Ectodermal cell (in vitro differentiated cells): ENCODE measurements at regions not wholly inside any gene's neighbourhood (a gene's known extent, or its start where the extent isn't known, plus 50 kb on each side); places are given as distances from the start of the nearest gene placed in this dataset.
"Not testable (repeated sequence)": the region's sequence is repeated elsewhere in the genome, so short reads cannot be mapped to it uniquely, and the experiment has no call there.

Experiments used
- H3K27ac ChIP-seq: 2 replicates; pipeline ENCODE4 v1.7.0; 2013; ENCODE audit warnings: mild to moderate bottlenecking, low read depth, low read length; ENCODE audit not compliant: insufficient read depth, poor library complexity, severe bottlenecking
- H3K27me3 ChIP-seq: 2 replicates; pipeline ENCODE4 v1.7.0; 2013; ENCODE audit warnings: mild to moderate bottlenecking, low read length; ENCODE audit not compliant: insufficient read depth, control insufficient read depth, poor library complexity, severe bottlenecking
- H3K36me3 ChIP-seq: one replicate; pipeline ENCODE4 v1.7.0; 2013; ENCODE audit warnings: low read length; ENCODE audit not compliant: control insufficient read depth, insufficient read depth
- H3K4me1 ChIP-seq: one replicate; pipeline ENCODE4 v1.7.0; 2013; ENCODE audit warnings: low read length; ENCODE audit not compliant: control insufficient read depth, insufficient read depth
- H3K4me3 ChIP-seq: 2 replicates; pipeline ENCODE4 v1.7.0; 2013; ENCODE audit warnings: low read depth, low read length, control low read depth; ENCODE audit not compliant: insufficient read depth
- H3K9me3 ChIP-seq: 2 replicates; pipeline ENCODE4 v1.7.0; 2013; ENCODE audit warnings: mild to moderate bottlenecking, low read length, moderate library complexity; ENCODE audit not compliant: control insufficient read depth
- WGBS, 2 experiments: methylation state at CpG; one replicate each; pipeline ENCODE4 v1.1.7; 2013; ENCODE audit warnings: missing lambda C conversion rate in 2 of 2; 5-methylcytosine and 5-hydroxymethylcytosine counted together

GRCh38 chr14:104264495-104265265 is 126.3 kb downstream of the KIF26A start:
- no peak overlapping the region for H3K4me3 ChIP-seq
- no peaks in the 10 kb centered on the region for H3K9me3 ChIP-seq
- 88 to 91% methylated on average over 20 of the region's 20 CpGs for WGBS, 2 experiments
- no peak overlapping the region for H3K27ac ChIP-seq
- H3K27me3 ChIP-seq, result no peaks in the 10 kb centered on the region
- H3K4me1 ChIP-seq, result no peaks in the 10 kb centered on the region
- no peaks in the 10 kb centered on the region for H3K36me3 ChIP-seq

GRCh38 chr14:104265918-104266630 is 127.7 kb downstream of the KIF26A start:
- no peak overlapping the region for H3K27ac ChIP-seq
- WGBS, 2 experiments, result 91 to 92% methylated on average over 21 of the region's 21 CpGs

GRCh38 chr14:104266631-104267575 is 128.5 kb downstream of the KIF26A start:
- H3K36me3 ChIP-seq, result no peaks in the 10 kb centered on the region
- no peak overlapping the region for H3K4me3 ChIP-seq
- no peaks in the 10 kb centered on the region for H3K4me1 ChIP-seq
- no peak overlapping the region for H3K27ac ChIP-seq
- no peaks in the 10 kb centered on the region for H3K27me3 ChIP-seq
- H3K9me3 ChIP-seq, result no peaks in the 10 kb centered on the region
- WGBS, 2 experiments, result 90 to 91% methylated on average over 29 of the region's 29 CpGs

More at GRCh38 chr14:104265918-104266630, 127.7 kb downstream of the KIF26A start:
- Histone ChIP-seq H3K9me3 (no peaks in the 10 kb centered on the region), H3K27me3 (no peaks in the 10 kb centered on the region), H3K36me3 (no peaks in the 10 kb centered on the region), H3K4me3 (no peak overlapping the region), H3K4me1 (no peaks in the 10 kb centered on the region)

- no peaks in the 10 kb centered on the region for H3K4me1 ChIP-seq
- no peaks in the 10 kb centered on the region for H3K9me3 ChIP-seq
- WGBS, 2 experiments, result 85 to 86% methylated on average over 18 of the region's 18 CpGs
- no peaks in the 10 kb centered on the region for H3K27me3 ChIP-seq
- no peaks in the 10 kb centered on the region for H3K36me3 ChIP-seq
- H3K27ac ChIP-seq, result no peak overlapping the region
- H3K4me3 ChIP-seq, result no peak overlapping the region
Measured at GRCh38 chr14:104267895-104268294, 129.5 kb downstream of the KIF26A start.

GRCh38 chr14:104268295-104268694 is 129.9 kb downstream of the KIF26A start:
- no peaks in the 10 kb centered on the region for H3K9me3 ChIP-seq
- no peaks in the 10 kb centered on the region for H3K36me3 ChIP-seq
- no peak overlapping the region for H3K4me3 ChIP-seq
- H3K27me3 ChIP-seq, result no peaks in the 10 kb centered on the region
- WGBS, 2 experiments, result 94 to 100% methylated on average over 5 to 6 of the region's 7 CpGs
- H3K27ac ChIP-seq, result no peak overlapping the region
- H3K4me1 ChIP-seq, result no peaks in the 10 kb centered on the region

GRCh38 chr14:104268725-104269436 is 130.5 kb downstream of the KIF26A start:
- no peaks in the 10 kb centered on the region for H3K27me3 ChIP-seq
- H3K9me3 ChIP-seq, result no peaks in the 10 kb centered on the region
- 88 to 91% methylated on average over 25 of the region's 25 CpGs for WGBS, 2 experiments
- H3K36me3 ChIP-seq, result no peaks in the 10 kb centered on the region
- no peaks in the 10 kb centered on the region for H3K4me1 ChIP-seq
- no peak overlapping the region for H3K27ac ChIP-seq
- no peak overlapping the region for H3K4me3 ChIP-seq

GRCh38 chr14:104269511-104270241 is 131.3 kb downstream of the KIF26A start:
- H3K36me3 ChIP-seq, H3K27ac ChIP-seq, H3K27me3 ChIP-seq, H3K9me3 ChIP-seq, H3K4me3 ChIP-seq, H3K4me1 ChIP-seq: not testable (repeated sequence)
- WGBS, 2 experiments, result 88 to 90% methylated on average over 30 to 33 of the region's 34 CpGs

GRCh38 chr14:104271391-104271790 is 133.0 kb downstream of the KIF26A start:
- no peaks in the 10 kb centered on the region for H3K27me3 ChIP-seq
- WGBS, 2 experiments, result 83 to 85% methylated on average over 1 of the region's 1 CpG
- no peak overlapping the region for H3K4me3 ChIP-seq
- no peaks in the 10 kb centered on the region for H3K4me1 ChIP-seq
- no peaks in the 10 kb centered on the region for H3K9me3 ChIP-seq
- no peaks in the 10 kb centered on the region for H3K36me3 ChIP-seq
- H3K27ac ChIP-seq, result no peak overlapping the region

- H3K27ac ChIP-seq, result no peak overlapping the region
- no peaks in the 10 kb centered on the region for H3K27me3 ChIP-seq
- H3K36me3 ChIP-seq, result no peaks in the 10 kb centered on the region
- WGBS, 2 experiments, result 95% methylated on average over 9 of the region's 9 CpGs
- no peaks in the 10 kb centered on the region for H3K9me3 ChIP-seq
- H3K4me3 ChIP-seq, result no peak overlapping the region
- no peaks in the 10 kb centered on the region for H3K4me1 ChIP-seq
Measured at GRCh38 chr14:104274806-104275205, 136.4 kb downstream of the KIF26A start.
